K562 (cell line): ENCODE measurements at regions not wholly inside any gene's neighbourhood (a gene's known extent, or its start where the extent isn't known, plus 50 kb on each side); places are given as distances from the start of the nearest gene placed in this dataset.

Experiments used
- CBX2 ChIP-seq: fragments of 200-600 bp; sonication (generic); IDR thresholded peaks from one replicate; pipeline ENCODE4 v1.6.1; 2012; ENCODE audit warnings: mild to moderate bottlenecking, low read length, inconsistent platforms; ENCODE audit not compliant: insufficient read depth, poor library complexity, severe bottlenecking
- KDM4B ChIP-seq, 2 experiments: fragments of 450-650 bp in 1 of 2; sonication (generic) in 1 of 2; IDR thresholded peaks; 2 replicates each; pipeline ENCODE4 v1.6.1; 2016 to 2017; ENCODE audit warnings: borderline replicate concordance in 2 of 2, antibody characterized with exemption in 1 of 2, low read depth in 1 of 2, mild to moderate bottlenecking in 1 of 2
- POLR2A ChIP-seq: fragments of 450-650 bp; conservative IDR thresholded peaks from 2 replicates; pipeline ENCODE4 v1.6.1; 2016
- ZNF174 ChIP-seq: fragments of 250-450 bp; sonication (Bioruptor Pico); IDR thresholded peaks from 2 replicates; pipeline ENCODE4 v1.4.0; 2020; ENCODE audit warnings: mild to moderate bottlenecking
- ZNF217 ChIP-seq: sonication (generic); formaldehyde crosslinking; IDR thresholded peaks from 2 replicates; pipeline ENCODE4 v1.8.0; 2022; ENCODE audit warnings: mild to moderate bottlenecking, missing genetic modification reagents
- ZNF79 ChIP-seq: fragments of 250-450 bp; sonication (Bioruptor Pico); IDR thresholded peaks from 2 replicates; pipeline ENCODE4 v1.4.0; 2020; ENCODE audit warnings: low read depth, mild to moderate bottlenecking, moderate library complexity
- TF ChIP-seq, protein P1 (sequence below): fragments of 450-650 bp; conservative IDR thresholded peaks from 2 replicates; pipeline ENCODE4 v1.6.1; 2016; ENCODE audit warnings: missing genetic modification characterization, low read depth, mild to moderate bottlenecking, missing compliant biosample characterization, moderate library complexity
- TF ChIP-seq, protein P2 (sequence below): sonication (generic); formaldehyde crosslinking; IDR thresholded peaks from 2 replicates; pipeline ENCODE4 v1.8.0; 2023; ENCODE audit warnings: mild to moderate bottlenecking, missing genetic modification reagents
- TF ChIP-seq, protein P3 (sequence below): conservative IDR thresholded peaks from 2 replicates; pipeline ENCODE4 v1.6.1; 2011; ENCODE audit warnings: low read depth, mild to moderate bottlenecking, low read length; ENCODE audit not compliant: control insufficient read depth
- TF ChIP-seq, protein P4 (sequence below): IDR thresholded peaks from 2 replicates; pipeline ENCODE4 v1.6.1; 2011; ENCODE audit not compliant: insufficient read length; ENCODE audit errors: extremely low read depth
- TF ChIP-seq, protein P5 (sequence below): fragments of 450-650 bp; IDR thresholded peaks from 2 replicates; pipeline ENCODE4 v1.6.1; 2016; ENCODE audit warnings: mild to moderate bottlenecking, moderate library complexity

DNA sequence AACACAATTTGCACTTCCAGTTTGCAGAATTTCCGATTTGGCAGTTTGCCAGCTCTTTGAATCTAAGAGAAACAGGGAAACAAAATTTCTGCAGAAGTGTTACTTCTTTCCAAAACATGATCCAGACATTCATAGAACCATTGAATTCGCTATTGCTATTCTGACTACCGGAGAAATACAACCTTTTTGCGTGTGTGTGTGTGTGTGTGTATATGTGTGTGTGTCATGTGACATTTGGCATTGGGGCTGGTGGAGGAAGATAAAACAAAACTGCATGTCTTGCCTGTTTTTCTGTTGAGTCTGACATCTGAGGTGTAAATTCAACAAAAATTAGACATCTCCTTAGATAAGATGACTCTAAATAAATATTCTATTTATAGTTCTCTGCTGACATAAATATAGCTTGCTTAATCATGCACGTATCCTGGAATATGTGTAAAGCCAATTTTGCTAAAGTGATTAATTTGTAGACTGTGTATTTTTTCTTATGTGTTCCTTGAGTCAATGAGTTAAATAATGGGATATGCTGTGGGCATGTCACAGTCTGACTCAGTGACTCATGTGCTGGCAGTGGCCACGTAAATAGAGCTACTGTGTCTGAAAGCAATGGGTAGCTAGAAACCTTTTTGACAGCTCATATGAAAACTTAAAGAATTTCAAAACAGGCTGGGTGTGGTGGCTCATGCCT, 98.9 kb downstream of the HPGD start (continued):
- TF ChIP-seq CBX2 (no peak), POLR2A (no peak), ZNF174 (CRISPR knock-in tag) (no peak), KDM4B (IDR thresholded peaks at IDR 0.05; ENCODE audit: borderline replicate concordance in 2 of 2, low read depth in 1 of 2) (no peak), ZNF217 (CRISPR knock-in tag) (no peak), ZNF79 (no peak)
- TF ChIP-seq, protein P1, sequence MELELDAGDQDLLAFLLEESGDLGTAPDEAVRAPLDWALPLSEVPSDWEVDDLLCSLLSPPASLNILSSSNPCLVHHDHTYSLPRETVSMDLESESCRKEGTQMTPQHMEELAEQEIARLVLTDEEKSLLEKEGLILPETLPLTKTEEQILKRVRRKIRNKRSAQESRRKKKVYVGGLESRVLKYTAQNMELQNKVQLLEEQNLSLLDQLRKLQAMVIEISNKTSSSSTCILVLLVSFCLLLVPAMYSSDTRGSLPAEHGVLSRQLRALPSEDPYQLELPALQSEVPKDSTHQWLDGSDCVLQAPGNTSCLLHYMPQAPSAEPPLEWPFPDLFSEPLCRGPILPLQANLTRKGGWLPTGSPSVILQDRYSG (tag): no peak
- TF ChIP-seq, protein P2, sequence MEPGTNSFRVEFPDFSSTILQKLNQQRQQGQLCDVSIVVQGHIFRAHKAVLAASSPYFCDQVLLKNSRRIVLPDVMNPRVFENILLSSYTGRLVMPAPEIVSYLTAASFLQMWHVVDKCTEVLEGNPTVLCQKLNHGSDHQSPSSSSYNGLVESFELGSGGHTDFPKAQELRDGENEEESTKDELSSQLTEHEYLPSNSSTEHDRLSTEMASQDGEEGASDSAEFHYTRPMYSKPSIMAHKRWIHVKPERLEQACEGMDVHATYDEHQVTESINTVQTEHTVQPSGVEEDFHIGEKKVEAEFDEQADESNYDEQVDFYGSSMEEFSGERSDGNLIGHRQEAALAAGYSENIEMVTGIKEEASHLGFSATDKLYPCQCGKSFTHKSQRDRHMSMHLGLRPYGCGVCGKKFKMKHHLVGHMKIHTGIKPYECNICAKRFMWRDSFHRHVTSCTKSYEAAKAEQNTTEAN (CRISPR knock-in tag): no peak
- TF ChIP-seq, protein P3, sequence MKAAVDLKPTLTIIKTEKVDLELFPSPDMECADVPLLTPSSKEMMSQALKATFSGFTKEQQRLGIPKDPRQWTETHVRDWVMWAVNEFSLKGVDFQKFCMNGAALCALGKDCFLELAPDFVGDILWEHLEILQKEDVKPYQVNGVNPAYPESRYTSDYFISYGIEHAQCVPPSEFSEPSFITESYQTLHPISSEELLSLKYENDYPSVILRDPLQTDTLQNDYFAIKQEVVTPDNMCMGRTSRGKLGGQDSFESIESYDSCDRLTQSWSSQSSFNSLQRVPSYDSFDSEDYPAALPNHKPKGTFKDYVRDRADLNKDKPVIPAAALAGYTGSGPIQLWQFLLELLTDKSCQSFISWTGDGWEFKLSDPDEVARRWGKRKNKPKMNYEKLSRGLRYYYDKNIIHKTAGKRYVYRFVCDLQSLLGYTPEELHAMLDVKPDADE: no peak
- TF ChIP-seq, protein P4, sequence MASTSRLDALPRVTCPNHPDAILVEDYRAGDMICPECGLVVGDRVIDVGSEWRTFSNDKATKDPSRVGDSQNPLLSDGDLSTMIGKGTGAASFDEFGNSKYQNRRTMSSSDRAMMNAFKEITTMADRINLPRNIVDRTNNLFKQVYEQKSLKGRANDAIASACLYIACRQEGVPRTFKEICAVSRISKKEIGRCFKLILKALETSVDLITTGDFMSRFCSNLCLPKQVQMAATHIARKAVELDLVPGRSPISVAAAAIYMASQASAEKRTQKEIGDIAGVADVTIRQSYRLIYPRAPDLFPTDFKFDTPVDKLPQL: no peak
- TF ChIP-seq, protein P5, sequence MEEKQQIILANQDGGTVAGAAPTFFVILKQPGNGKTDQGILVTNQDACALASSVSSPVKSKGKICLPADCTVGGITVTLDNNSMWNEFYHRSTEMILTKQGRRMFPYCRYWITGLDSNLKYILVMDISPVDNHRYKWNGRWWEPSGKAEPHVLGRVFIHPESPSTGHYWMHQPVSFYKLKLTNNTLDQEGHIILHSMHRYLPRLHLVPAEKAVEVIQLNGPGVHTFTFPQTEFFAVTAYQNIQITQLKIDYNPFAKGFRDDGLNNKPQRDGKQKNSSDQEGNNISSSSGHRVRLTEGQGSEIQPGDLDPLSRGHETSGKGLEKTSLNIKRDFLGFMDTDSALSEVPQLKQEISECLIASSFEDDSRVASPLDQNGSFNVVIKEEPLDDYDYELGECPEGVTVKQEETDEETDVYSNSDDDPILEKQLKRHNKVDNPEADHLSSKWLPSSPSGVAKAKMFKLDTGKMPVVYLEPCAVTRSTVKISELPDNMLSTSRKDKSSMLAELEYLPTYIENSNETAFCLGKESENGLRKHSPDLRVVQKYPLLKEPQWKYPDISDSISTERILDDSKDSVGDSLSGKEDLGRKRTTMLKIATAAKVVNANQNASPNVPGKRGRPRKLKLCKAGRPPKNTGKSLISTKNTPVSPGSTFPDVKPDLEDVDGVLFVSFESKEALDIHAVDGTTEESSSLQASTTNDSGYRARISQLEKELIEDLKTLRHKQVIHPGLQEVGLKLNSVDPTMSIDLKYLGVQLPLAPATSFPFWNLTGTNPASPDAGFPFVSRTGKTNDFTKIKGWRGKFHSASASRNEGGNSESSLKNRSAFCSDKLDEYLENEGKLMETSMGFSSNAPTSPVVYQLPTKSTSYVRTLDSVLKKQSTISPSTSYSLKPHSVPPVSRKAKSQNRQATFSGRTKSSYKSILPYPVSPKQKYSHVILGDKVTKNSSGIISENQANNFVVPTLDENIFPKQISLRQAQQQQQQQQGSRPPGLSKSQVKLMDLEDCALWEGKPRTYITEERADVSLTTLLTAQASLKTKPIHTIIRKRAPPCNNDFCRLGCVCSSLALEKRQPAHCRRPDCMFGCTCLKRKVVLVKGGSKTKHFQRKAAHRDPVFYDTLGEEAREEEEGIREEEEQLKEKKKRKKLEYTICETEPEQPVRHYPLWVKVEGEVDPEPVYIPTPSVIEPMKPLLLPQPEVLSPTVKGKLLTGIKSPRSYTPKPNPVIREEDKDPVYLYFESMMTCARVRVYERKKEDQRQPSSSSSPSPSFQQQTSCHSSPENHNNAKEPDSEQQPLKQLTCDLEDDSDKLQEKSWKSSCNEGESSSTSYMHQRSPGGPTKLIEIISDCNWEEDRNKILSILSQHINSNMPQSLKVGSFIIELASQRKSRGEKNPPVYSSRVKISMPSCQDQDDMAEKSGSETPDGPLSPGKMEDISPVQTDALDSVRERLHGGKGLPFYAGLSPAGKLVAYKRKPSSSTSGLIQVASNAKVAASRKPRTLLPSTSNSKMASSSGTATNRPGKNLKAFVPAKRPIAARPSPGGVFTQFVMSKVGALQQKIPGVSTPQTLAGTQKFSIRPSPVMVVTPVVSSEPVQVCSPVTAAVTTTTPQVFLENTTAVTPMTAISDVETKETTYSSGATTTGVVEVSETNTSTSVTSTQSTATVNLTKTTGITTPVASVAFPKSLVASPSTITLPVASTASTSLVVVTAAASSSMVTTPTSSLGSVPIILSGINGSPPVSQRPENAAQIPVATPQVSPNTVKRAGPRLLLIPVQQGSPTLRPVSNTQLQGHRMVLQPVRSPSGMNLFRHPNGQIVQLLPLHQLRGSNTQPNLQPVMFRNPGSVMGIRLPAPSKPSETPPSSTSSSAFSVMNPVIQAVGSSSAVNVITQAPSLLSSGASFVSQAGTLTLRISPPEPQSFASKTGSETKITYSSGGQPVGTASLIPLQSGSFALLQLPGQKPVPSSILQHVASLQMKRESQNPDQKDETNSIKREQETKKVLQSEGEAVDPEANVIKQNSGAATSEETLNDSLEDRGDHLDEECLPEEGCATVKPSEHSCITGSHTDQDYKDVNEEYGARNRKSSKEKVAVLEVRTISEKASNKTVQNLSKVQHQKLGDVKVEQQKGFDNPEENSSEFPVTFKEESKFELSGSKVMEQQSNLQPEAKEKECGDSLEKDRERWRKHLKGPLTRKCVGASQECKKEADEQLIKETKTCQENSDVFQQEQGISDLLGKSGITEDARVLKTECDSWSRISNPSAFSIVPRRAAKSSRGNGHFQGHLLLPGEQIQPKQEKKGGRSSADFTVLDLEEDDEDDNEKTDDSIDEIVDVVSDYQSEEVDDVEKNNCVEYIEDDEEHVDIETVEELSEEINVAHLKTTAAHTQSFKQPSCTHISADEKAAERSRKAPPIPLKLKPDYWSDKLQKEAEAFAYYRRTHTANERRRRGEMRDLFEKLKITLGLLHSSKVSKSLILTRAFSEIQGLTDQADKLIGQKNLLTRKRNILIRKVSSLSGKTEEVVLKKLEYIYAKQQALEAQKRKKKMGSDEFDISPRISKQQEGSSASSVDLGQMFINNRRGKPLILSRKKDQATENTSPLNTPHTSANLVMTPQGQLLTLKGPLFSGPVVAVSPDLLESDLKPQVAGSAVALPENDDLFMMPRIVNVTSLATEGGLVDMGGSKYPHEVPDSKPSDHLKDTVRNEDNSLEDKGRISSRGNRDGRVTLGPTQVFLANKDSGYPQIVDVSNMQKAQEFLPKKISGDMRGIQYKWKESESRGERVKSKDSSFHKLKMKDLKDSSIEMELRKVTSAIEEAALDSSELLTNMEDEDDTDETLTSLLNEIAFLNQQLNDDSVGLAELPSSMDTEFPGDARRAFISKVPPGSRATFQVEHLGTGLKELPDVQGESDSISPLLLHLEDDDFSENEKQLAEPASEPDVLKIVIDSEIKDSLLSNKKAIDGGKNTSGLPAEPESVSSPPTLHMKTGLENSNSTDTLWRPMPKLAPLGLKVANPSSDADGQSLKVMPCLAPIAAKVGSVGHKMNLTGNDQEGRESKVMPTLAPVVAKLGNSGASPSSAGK: no peak; the same call in 1 of the 2 replicates
